Fibroblast of villous mesenchyme (primary cell): ENCODE measurements at regions not wholly inside any gene's neighbourhood (a gene's known extent, or its start where the extent isn't known, plus 50 kb on each side); places are given as distances from the start of the nearest gene placed in this dataset.

ENCODE experiments used
- DNase-seq: peaks from one replicate; pipeline ENCODE4 v3.0.0-alpha.2; 2010; ENCODE audit warnings: low read depth
- H3K4me3 ChIP-seq: 2 replicates; pipeline ENCODE4 v1.5.1; 2011; ENCODE audit warnings: low read depth, mild to moderate bottlenecking, low read length
- TF ChIP-seq, protein P1 (sequence below): IDR thresholded peaks from 2 replicates; pipeline ENCODE4 v1.5.1; 2012; ENCODE audit warnings: low read depth, mild to moderate bottlenecking, low read length; ENCODE audit not compliant: insufficient read depth

DNA sequence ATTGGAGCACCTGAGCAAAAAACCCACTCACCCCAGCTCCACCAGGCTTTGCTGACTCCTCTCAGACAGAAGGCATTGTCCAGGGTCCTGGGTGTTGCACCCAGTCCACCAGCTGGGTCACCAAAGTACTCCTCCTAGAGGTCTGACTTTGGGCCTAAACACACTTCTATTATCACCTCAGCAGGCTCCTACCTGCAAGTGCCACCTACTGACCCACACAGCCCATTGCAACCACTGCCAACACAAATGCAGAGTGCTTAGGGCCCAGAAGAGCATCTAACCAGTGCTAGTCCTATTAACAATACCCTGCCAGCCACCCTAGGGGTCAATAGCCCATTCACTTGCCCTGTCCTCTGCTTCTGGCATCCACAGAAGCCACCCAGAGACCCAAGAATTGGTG is 178.1 kb downstream of the DDX3Y start:
- no peak for DNase-seq
- H3K4me3 ChIP-seq: no peak overlapping the region
- TF ChIP-seq, protein P1, sequence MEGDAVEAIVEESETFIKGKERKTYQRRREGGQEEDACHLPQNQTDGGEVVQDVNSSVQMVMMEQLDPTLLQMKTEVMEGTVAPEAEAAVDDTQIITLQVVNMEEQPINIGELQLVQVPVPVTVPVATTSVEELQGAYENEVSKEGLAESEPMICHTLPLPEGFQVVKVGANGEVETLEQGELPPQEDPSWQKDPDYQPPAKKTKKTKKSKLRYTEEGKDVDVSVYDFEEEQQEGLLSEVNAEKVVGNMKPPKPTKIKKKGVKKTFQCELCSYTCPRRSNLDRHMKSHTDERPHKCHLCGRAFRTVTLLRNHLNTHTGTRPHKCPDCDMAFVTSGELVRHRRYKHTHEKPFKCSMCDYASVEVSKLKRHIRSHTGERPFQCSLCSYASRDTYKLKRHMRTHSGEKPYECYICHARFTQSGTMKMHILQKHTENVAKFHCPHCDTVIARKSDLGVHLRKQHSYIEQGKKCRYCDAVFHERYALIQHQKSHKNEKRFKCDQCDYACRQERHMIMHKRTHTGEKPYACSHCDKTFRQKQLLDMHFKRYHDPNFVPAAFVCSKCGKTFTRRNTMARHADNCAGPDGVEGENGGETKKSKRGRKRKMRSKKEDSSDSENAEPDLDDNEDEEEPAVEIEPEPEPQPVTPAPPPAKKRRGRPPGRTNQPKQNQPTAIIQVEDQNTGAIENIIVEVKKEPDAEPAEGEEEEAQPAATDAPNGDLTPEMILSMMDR: no peak

DNA sequence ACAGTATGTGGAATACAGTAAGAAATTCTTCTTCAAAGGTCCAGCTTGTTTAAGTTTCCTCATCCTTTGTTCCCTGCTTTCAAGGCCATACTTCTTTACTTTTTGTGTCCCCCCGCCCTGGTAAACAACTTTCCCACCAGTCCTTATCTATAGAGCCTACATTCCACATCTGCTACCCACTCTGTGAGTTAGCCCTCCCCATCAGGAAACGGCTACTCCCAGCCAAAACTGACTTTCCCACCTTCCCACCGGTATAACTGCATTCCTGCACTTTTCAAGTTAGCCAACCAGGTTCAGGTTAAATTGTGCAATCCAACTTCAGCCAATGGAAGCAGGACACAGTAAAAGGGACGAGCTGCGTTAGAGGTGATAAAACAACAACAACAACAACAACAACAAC is 186.9 kb downstream of the DDX3Y start:
- DNase-seq: no peak
- TF ChIP-seq, protein P1: no peak

DNA sequence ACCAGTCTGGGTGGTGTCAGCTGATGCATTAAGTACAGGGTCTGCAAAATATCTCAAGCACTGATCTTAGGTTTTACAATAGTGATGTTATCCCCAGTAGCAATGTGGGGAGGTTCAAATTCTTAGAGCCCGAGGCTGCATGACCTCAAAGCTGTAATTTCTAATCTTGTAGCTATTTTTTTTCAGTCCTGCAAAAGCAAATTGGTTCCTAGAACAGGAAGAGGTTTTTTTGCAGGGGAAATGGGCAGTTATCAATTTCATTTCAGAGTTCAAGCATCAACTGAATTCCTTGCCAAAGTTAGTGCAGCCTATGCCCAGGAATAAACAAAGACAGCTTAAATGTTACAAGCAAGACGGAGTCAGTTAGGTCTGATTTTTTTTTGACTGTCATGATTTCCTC is 188.3 kb downstream of the DDX3Y start:
- TF ChIP-seq, protein P1: no peak
- no peak for DNase-seq
- no peak overlapping the region for H3K4me3 ChIP-seq

More for the DNA sequence above, 186.9 kb downstream of the DDX3Y start:
- H3K4me3 ChIP-seq: no peak overlapping the region

DNA sequence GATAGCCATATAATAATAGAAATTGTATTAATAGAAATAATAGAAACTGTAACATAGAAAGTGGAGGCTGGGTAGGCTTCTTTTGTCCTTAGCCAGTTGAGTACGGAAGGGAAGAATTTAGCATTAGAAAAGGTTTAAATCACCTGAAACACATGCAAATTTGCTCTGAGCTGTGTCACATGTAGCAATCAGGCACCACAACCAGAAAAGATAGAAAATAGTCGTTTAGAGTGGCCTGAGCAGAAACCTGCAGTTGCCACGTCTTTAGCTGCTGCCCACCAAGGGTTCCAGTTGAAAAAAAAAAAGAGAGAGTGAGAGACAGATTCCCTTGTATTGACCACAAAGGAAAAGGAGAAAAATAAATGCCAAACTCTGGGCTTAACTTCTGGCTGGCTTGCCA is 188.8 kb downstream of the DDX3Y start:
- TF ChIP-seq, protein P1: no peak
- no peak overlapping the region for H3K4me3 ChIP-seq
- DNase-seq: no peak

DNA sequence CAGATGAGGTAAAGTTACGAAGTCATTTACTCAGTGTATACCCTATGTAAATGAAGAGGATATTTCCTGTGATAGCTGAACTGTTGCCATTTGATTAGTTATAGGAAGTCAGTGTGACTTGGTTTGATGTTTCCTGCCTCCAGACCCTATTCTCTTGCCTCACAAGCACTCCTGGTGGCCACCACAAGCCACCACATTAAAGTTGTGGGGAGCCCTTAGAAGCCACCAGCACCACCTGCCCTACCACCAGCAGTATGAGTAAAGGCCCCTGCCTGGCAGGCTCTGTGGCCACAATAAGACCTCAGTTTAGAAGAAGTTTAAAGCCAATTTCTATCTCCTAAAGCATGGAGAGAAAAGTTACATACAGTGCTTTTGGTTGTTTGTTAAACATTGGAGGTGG is 189.7 kb downstream of the DDX3Y start:
- DNase-seq: no peak

DNA sequence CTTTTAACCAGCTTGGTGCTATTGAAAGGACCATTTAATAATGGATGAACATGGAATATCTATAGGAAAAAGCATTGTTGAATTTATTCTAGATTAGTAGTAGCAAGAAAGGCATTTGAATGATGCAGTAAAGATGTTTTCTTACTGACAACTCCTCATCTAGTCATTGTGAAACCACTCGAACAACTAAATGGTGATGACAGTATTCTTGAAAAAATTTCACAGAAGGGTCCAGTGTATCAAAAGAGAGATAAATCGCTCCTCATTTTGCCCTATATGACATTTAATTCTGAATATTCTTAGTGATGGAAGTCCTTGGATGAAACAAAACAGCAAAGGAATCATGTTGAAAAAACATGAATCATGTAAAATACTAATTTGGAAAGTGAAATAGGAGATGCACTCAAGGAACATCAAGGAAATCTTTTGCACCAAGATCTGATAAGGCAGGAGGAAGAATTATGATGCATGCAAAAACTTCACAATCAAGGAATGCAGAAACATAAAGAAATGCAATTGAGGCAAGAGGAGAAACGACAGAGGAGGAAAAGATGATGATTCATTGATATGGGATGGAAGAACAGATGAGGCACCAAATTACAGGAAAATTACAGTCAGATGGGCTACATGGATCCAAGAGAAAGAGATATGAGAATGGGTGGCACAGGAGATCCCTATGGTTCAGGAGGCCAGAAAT is 190.4 kb downstream of the DDX3Y start:
- H3K4me3 ChIP-seq: no peak overlapping the region
- no peak for DNase-seq
- TF ChIP-seq, protein P1: no peak

More for the DNA sequence above, 189.7 kb downstream of the DDX3Y start:
- H3K4me3 ChIP-seq: no peak overlapping the region
- TF ChIP-seq, protein P1: no peak
